ENCODE measurements at regions not wholly inside any gene's neighbourhood (a gene's known extent, or its start where the extent isn't known, plus 50 kb on each side); places are given as distances from the start of the nearest gene placed in this dataset.

GRCh38 chr12:63470161-63470560 lies 198.1 kb downstream of the DPY19L2 start:
- Histone ChIP-seq H3K9me3 (ENCODE audit: control insufficient read depth, low read depth, low read length) (no peaks in the 10 kb centered on the region), H3K27me3 (ENCODE audit: insufficient read depth, low read length) (no peaks in the 10 kb centered on the region), H3K4me2 (ENCODE audit: insufficient read depth, insufficient read length, low read length) (no peak overlapping the region), H2BK120ac (ENCODE audit: low read depth, low read length, poor library complexity, severe bottlenecking) (no peak overlapping the region), H3K23ac (ENCODE audit: insufficient read length, low read depth, low read length) (no peak overlapping the region), H3K27ac (ENCODE audit: insufficient read length, low read depth, low read length) (no peak overlapping the region), H3K23me2 (ENCODE audit: insufficient read length, low read depth, low read length, poor library complexity, severe bottlenecking) (no peaks in the 10 kb centered on the region), H3K9ac (ENCODE audit: extremely low read depth, insufficient read length, low read length) (no peak overlapping the region), H3K18ac (ENCODE audit: insufficient read length, low read depth, low read length) (no peak overlapping the region), H2BK12ac (ENCODE audit: insufficient read length, low read depth, low read length) (no peak overlapping the region), H2BK5ac (ENCODE audit: insufficient read length, low read length) (no peak overlapping the region), H3K79me1 (ENCODE audit: insufficient read depth, low read depth, low read length, poor library complexity, severe bottlenecking) (no peaks in the 10 kb centered on the region), H2BK15ac (ENCODE audit: low read depth, low read length) (no peak overlapping the region), H2BK20ac (ENCODE audit: low read depth, low read length, poor library complexity, severe bottlenecking) (no peak overlapping the region), H3K79me2 (ENCODE audit: insufficient read depth, low read length) (no peaks in the 10 kb centered on the region), H4K8ac (replicated peaks; ENCODE audit: insufficient read length, low read depth, low read length) (no peak overlapping the region), H3K14ac (ENCODE audit: insufficient read depth, low read length) (no peak overlapping the region), H3K4ac (ENCODE audit: low read depth, low read length) (no peak overlapping the region), H4K91ac (ENCODE audit: insufficient read length, low read depth, low read length) (no peak overlapping the region), H4K20me1 (ENCODE audit: control insufficient read depth, insufficient read depth, insufficient read length) (no peaks in the 10 kb centered on the region), H2AFZ (ENCODE audit: low read length) (no peak overlapping the region), H2AK5ac (ENCODE audit: insufficient read length, low read length) (no peak overlapping the region), H3K4me1 (ENCODE audit: insufficient read depth, low read length) (no peaks in the 10 kb centered on the region), H3K56ac (ENCODE audit: insufficient read length, low read depth, low read length) (no peak overlapping the region), H4K5ac (ENCODE audit: insufficient read length, low read depth, low read length) (no peak overlapping the region), H3T11ph (ENCODE audit: low read length) (no peak overlapping the region)
- Mint-ChIP-seq H3K27me3 (ENCODE audit: low read depth) (no peaks in the 10 kb centered on the region; the same call in 1 of the 2 replicates), H3K9me3 (peaks cover 14 to 16% of the 10 kb centered on the region in 2 experiments), H3K36me3 (ENCODE audit: insufficient read depth in 1 of 3, low read depth in 3 of 3) (peaks cover 0 to 9% (median 0%) of the 10 kb centered on the region in 3 experiments; a peak in 2 of 7 replicates), H3K4me1 (no peaks in the 10 kb centered on the region), H3K4me3 (no peak overlapping the region), H3K27ac (no peak overlapping the region; a peak in 1 of 7 replicates)
- TF ChIP-seq CTCF (conservative IDR thresholded peaks at IDR 0.05) = no peak
- WGBS (ENCODE audit: extremely low coverage, insufficient read length, low lambda C conversion rate) = no CpG with 5 or more reads among the region's 1 CpG
- no peak for DNase-seq
